ENCODE measurements at regions not wholly inside any gene's neighbourhood (a gene's known extent, or its start where the extent isn't known, plus 50 kb on each side); places are given as distances from the start of the nearest gene placed in this dataset.

- H3K4me1 ChIP-seq, result peaks cover 0 to 17% (median 3%) of the 10 kb centered on the region in 4 donors
- WGBS (ENCODE audit: insufficient coverage, low coverage, low lambda C conversion rate, missing lambda C conversion rate), result 60% methylated on average over 1 of the region's 2 CpGs
- H3K4me3 ChIP-seq, result no peak overlapping the region
- TF ChIP-seq CTCF (IDR thresholded peaks at IDR 0.05), result no peak
- TF ChIP-seq POLR2A (IDR thresholded peaks at IDR 0.05), result no peak
- intact Hi-C loops (cut with DNase I), result no loop called here
- H3K27me3 ChIP-seq, result no peaks in the 10 kb centered on the region
- DNase-seq (peak in 1 of 3 donors; percentile 71), ATAC-seq (peak; percentile 52 to 97 (median 72))
- no peaks in the 10 kb centered on the region for H3K9me3 ChIP-seq
- H3K27ac ChIP-seq, result no peak overlapping the region
- no peaks in the 10 kb centered on the region for H3K36me3 ChIP-seq
Observed at GRCh38 chr11:91653079-91653754, 571.4 kb upstream of the FAT3 start.

GRCh38 chr11:91650802-91651201 is 573.8 kb upstream of the FAT3 start:
- ATAC-seq (no peak), DNase-seq (no peak)
- Histone ChIP-seq H3K4me3 (no peak overlapping the region), H3K27me3 (no peaks in the 10 kb centered on the region), H3K4me1 (peaks cover 0 to 7% (median 1%) of the 10 kb centered on the region in 4 donors), H3K36me3 (no peaks in the 10 kb centered on the region), H3K27ac (no peak overlapping the region), H3K9me3 (no peaks in the 10 kb centered on the region)
- intact Hi-C loops (cut with DNase I), result no loop called here
- no peak for TF ChIP-seq CTCF (IDR thresholded peaks at IDR 0.05)
- TF ChIP-seq POLR2A (IDR thresholded peaks at IDR 0.05), result no peak
- 78% methylated on average over 5 of the region's 5 CpGs for WGBS (ENCODE audit: insufficient coverage, low coverage, low lambda C conversion rate, missing lambda C conversion rate)

- Histone ChIP-seq H3K4me3 (no peak overlapping the region), H3K27ac (no peak overlapping the region), H3K36me3 (no peaks in the 10 kb centered on the region), H3K4me1 (no peaks in the 10 kb centered on the region), H3K9me3 (no peaks in the 10 kb centered on the region), H3K27me3 (no peaks in the 10 kb centered on the region)
- TF ChIP-seq POLR2A (IDR thresholded peaks at IDR 0.05) (no peak), CTCF (IDR thresholded peaks at IDR 0.05) (no peak)
- intact Hi-C loops (cut with DNase I), result no loop called here
- DNase-seq (no peak), ATAC-seq (no peak)
- 76% methylated on average over 2 of the region's 3 CpGs for WGBS (ENCODE audit: insufficient coverage, low coverage, low lambda C conversion rate, missing lambda C conversion rate)
Observed at GRCh38 chr11:91641153-91641552, 583.5 kb upstream of the FAT3 start.

GRCh38 chr11:91639359-91639758 is 585.3 kb upstream of the FAT3 start:
- Histone ChIP-seq H3K4me1 (no peaks in the 10 kb centered on the region), H3K9me3 (no peaks in the 10 kb centered on the region), H3K4me3 (no peak overlapping the region), H3K27ac (no peak overlapping the region), H3K36me3 (no peaks in the 10 kb centered on the region), H3K27me3 (no peaks in the 10 kb centered on the region)
- intact Hi-C loops (cut with DNase I), result no loop called here
- ATAC-seq (no peak), DNase-seq (no peak)
- TF ChIP-seq CTCF (IDR thresholded peaks at IDR 0.05) (no peak), POLR2A (IDR thresholded peaks at IDR 0.05) (no peak)
- WGBS (ENCODE audit: insufficient coverage, low coverage, low lambda C conversion rate, missing lambda C conversion rate), result 60% methylated on average over 2 of the region's 2 CpGs
